Coronary artery (tissue), 2 donors: ENCODE measurements at regions not wholly inside any gene's neighbourhood (a gene's known extent, or its start where the extent isn't known, plus 50 kb on each side); places are given as distances from the start of the nearest gene placed in this dataset.
"Not testable (repeated sequence)": the region's sequence is repeated elsewhere in the genome, so short reads cannot be mapped to it uniquely, and the experiment has no call there.

ENCODE experiments used
- DNase-seq: peaks from one replicate; pipeline ENCODE4 v3.0.0-alpha.2; 2017; ENCODE audit warnings: low spot score
- H3K27ac ChIP-seq, 2 donors: fragments of 200-600 bp; sonication (generic); one replicate each; pipeline ENCODE4 v1.5.1; 2016 to 2019
- H3K4me3 ChIP-seq: fragments of 200-600 bp; sonication (generic); 2 replicates; pipeline ENCODE4 v1.5.1; 2016; ENCODE audit warnings: mild to moderate bottlenecking, moderate library complexity
- CTCF ChIP-seq: fragments of 200-600 bp; sonication (generic); IDR thresholded peaks from one replicate; pipeline ENCODE4 v1.5.1; 2019; ENCODE audit warnings: antibody characterized with exemption

- DNase-seq, result no peak
- no peak for TF ChIP-seq CTCF
- Histone ChIP-seq H3K4me3 (no peak overlapping the region), H3K27ac (no peak overlapping the region)
Measured at GRCh38 chr1:229167318-229167717, 103.6 kb upstream of the RAB4A start.

- Histone ChIP-seq H3K27ac (no peak overlapping the region), H3K4me3 (no peak overlapping the region)
- no peak for TF ChIP-seq CTCF
- DNase-seq, result no peak
Measured at GRCh38 chr1:229169399-229169798, 101.5 kb upstream of the RAB4A start.

GRCh38 chr1:229170274-229170673 lies 100.6 kb upstream of the RAB4A start:
- no peak overlapping the region for H3K27ac ChIP-seq
- no peak for DNase-seq

GRCh38 chr1:229170778-229171505 lies 100.0 kb upstream of the RAB4A start:
- Histone ChIP-seq H3K4me3 (no peak overlapping the region), H3K27ac (no peak overlapping the region)
- TF ChIP-seq CTCF, result no peak
- no peak for DNase-seq

More at GRCh38 chr1:229170274-229170673, 100.6 kb upstream of the RAB4A start:
- TF ChIP-seq CTCF, result no peak
- H3K4me3 ChIP-seq, result no peak overlapping the region

GRCh38 chr1:229171934-229172333 lies 99.0 kb upstream of the RAB4A start:
- Histone ChIP-seq H3K4me3 (no peak overlapping the region), H3K27ac (no peak overlapping the region)
- DNase-seq, result no peak
- TF ChIP-seq CTCF, result no peak

- H3K4me3 ChIP-seq, DNase-seq, H3K27ac ChIP-seq: not testable (repeated sequence)
Measured at GRCh38 chr1:229173491-229174476, 97.1 kb upstream of the RAB4A start.

GRCh38 chr1:229175297-229175696 lies 95.6 kb upstream of the RAB4A start:
- H3K27ac ChIP-seq, H3K4me3 ChIP-seq, DNase-seq: not testable (repeated sequence)

- DNase-seq, H3K4me3 ChIP-seq, H3K27ac ChIP-seq: not testable (repeated sequence)
Measured at GRCh38 chr1:229176457-229176856, 94.5 kb upstream of the RAB4A start.
